Ishikawa (cell line): ENCODE measurements at regions not wholly inside any gene's neighbourhood (a gene's known extent, or its start where the extent isn't known, plus 50 kb on each side); places are given as distances from the start of the nearest gene placed in this dataset.

Experiments
- EGR1 ChIP-seq: IDR thresholded peaks from 2 replicates; pipeline ENCODE4 v1.6.1; 2012
- EP300 ChIP-seq: IDR thresholded peaks from 2 replicates; pipeline ENCODE4 v1.6.1; 2012; ENCODE audit warnings: borderline replicate concordance
- TAF1 ChIP-seq: IDR thresholded peaks from 2 replicates; pipeline ENCODE4 v1.6.1; 2012; ENCODE audit warnings: low read depth, mild to moderate bottlenecking
- TCF12 ChIP-seq: IDR thresholded peaks from 2 replicates; pipeline ENCODE4 v1.6.1; 2012; ENCODE audit warnings: low read depth

GRCh38 chr2:2577407-2577831, 246.3 kb upstream of the MYT1L start:
- TF ChIP-seq EGR1, result no peak
- TF ChIP-seq TAF1, result no peak
- TF ChIP-seq EP300, result no peak
- TF ChIP-seq TCF12, result no peak
